ENCODE measurements at regions not wholly inside any gene's neighbourhood (a gene's known extent, or its start where the extent isn't known, plus 50 kb on each side); places are given as distances from the start of the nearest gene placed in this dataset.

DNA sequence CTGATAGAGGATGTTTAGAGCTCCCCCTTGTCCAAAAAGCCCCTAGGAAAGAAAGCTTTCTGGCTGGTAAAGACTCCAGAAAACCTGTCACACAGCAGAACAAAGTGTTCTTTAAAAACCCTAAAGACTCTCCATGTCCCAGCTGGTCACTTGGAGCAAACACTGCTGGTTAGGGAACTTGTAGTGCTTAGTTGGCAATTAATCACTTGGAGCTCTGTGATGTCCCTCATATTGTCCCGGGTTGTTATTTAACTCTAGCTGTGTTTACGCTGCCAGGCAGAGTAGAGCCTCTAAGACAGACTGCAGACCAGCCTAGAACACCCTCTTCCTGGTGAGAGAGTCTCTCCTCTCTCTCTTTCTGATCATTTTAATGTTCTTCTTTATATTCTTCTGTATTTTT lies 267.3 kb downstream of the BCOR start:
- TF ChIP-seq, protein P1, sequence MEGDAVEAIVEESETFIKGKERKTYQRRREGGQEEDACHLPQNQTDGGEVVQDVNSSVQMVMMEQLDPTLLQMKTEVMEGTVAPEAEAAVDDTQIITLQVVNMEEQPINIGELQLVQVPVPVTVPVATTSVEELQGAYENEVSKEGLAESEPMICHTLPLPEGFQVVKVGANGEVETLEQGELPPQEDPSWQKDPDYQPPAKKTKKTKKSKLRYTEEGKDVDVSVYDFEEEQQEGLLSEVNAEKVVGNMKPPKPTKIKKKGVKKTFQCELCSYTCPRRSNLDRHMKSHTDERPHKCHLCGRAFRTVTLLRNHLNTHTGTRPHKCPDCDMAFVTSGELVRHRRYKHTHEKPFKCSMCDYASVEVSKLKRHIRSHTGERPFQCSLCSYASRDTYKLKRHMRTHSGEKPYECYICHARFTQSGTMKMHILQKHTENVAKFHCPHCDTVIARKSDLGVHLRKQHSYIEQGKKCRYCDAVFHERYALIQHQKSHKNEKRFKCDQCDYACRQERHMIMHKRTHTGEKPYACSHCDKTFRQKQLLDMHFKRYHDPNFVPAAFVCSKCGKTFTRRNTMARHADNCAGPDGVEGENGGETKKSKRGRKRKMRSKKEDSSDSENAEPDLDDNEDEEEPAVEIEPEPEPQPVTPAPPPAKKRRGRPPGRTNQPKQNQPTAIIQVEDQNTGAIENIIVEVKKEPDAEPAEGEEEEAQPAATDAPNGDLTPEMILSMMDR (IDR thresholded peaks at IDR 0.05 in 8 of 11, conservative IDR thresholded peaks at IDR 0.05 in 3 of 11) = no peak
- no peak for TF ChIP-seq POLR2A (IDR thresholded peaks at IDR 0.05)

All from spleen (tissue), 7 donors.